Activated CD4-positive, alpha-beta memory T cell treated with anti-CD3 and anti-CD28 coated beads, Interleukin-2, amount 10 ng/mL, durations not matched to agents 7 days and 5 days (primary cell): ENCODE measurements at regions not wholly inside any gene's neighbourhood (a gene's known extent, or its start where the extent isn't known, plus 50 kb on each side); places are given as distances from the start of the nearest gene placed in this dataset.

ENCODE experiments used
- CTCF ChIA-PET: fragments of 350-600 bp; sonication (Branson Sonifier 250); formaldehyde crosslinking; loops from one replicate; lab custom pipeline; 2021; ENCODE audit warnings: antibody characterized with exemption, inconsistent platforms; lab: Charles Lee
- POLR2A ChIA-PET: fragments of 350-600 bp; sonication (Branson Sonifier 250); formaldehyde crosslinking; loops from one replicate; lab custom pipeline; 2021; ENCODE audit warnings: antibody characterized with exemption; lab: Charles Lee
- DNase-seq: peaks from one replicate; pipeline ENCODE4 v3.0.0-alpha.2; 2020
- H3K27ac Mint-ChIP-seq: one replicate; pipeline ENCODE4 v1.8.0; 2021; ENCODE audit warnings: mild to moderate bottlenecking, mixed read lengths
- H3K27me3 Mint-ChIP-seq: one replicate; pipeline ENCODE4 v1.8.0; 2021; ENCODE audit warnings: mixed read lengths
- H3K36me3 Mint-ChIP-seq: one replicate; pipeline ENCODE4 v1.8.0; 2021; ENCODE audit warnings: low read depth, mixed read lengths
- H3K4me1 Mint-ChIP-seq: one replicate; pipeline ENCODE4 v1.8.0; 2021; ENCODE audit warnings: mixed read lengths
- H3K4me3 Mint-ChIP-seq: one replicate; pipeline ENCODE4 v1.8.0; 2021; ENCODE audit warnings: mild to moderate bottlenecking, mixed read lengths
- H3K9me3 Mint-ChIP-seq: one replicate; pipeline ENCODE4 v1.8.0; 2021; ENCODE audit warnings: mixed read lengths

GRCh38 chr12:111221062-111222026 lies 147.6 kb downstream of the PHETA1 start:
- Mint-ChIP-seq H3K36me3 (no peaks in the 10 kb centered on the region), H3K27me3 (no peaks in the 10 kb centered on the region), H3K4me1 (no peaks in the 10 kb centered on the region), H3K4me3 (no peak overlapping the region), H3K9me3 (no peaks in the 10 kb centered on the region), H3K27ac (no peak overlapping the region)
- no peak for DNase-seq
- ChIA-PET POLR2A (no interaction called here), CTCF (no interaction called here)

GRCh38 chr12:111220363-111220762 lies 148.5 kb downstream of the PHETA1 start:
- no peak for DNase-seq
- Mint-ChIP-seq H3K9me3 (no peaks in the 10 kb centered on the region), H3K27me3 (no peaks in the 10 kb centered on the region), H3K36me3 (no peaks in the 10 kb centered on the region), H3K27ac (no peak overlapping the region), H3K4me1 (no peaks in the 10 kb centered on the region), H3K4me3 (no peak overlapping the region)
- POLR2A ChIA-PET = no interaction called here
- CTCF ChIA-PET = no interaction called here

- no peak overlapping the region for H3K4me3 Mint-ChIP-seq
- no peaks in the 10 kb centered on the region for H3K36me3 Mint-ChIP-seq
- no peaks in the 10 kb centered on the region for H3K27me3 Mint-ChIP-seq
- H3K4me1 Mint-ChIP-seq = no peaks in the 10 kb centered on the region
- POLR2A ChIA-PET = no interaction called here
- no peak overlapping the region for H3K27ac Mint-ChIP-seq
- CTCF ChIA-PET = interaction anchor here (0.7 kb wide), 1 partner anchor 194 kb away, joined by 3 read pairs; no protein-coding TSS in a partner anchor
- no peaks in the 10 kb centered on the region for H3K9me3 Mint-ChIP-seq
- no peak for DNase-seq
These were observed 149.5 kb downstream of the PHETA1 start for GRCh38 chr12:111219440-111219839.

GRCh38 chr12:111218499-111218898 lies 150.4 kb downstream of the PHETA1 start:
- ChIA-PET CTCF (no interaction called here), POLR2A (no interaction called here)
- H3K9me3 Mint-ChIP-seq = no peaks in the 10 kb centered on the region
- no peak for DNase-seq
- no peaks in the 10 kb centered on the region for H3K36me3 Mint-ChIP-seq
- H3K4me3 Mint-ChIP-seq = no peak overlapping the region
- H3K4me1 Mint-ChIP-seq = no peaks in the 10 kb centered on the region
- H3K27ac Mint-ChIP-seq = no peak overlapping the region
- H3K27me3 Mint-ChIP-seq = no peaks in the 10 kb centered on the region

GRCh38 chr12:111216387-111217159 lies 152.3 kb downstream of the PHETA1 start:
- no peak overlapping the region for H3K4me3 Mint-ChIP-seq
- H3K9me3 Mint-ChIP-seq = no peaks in the 10 kb centered on the region
- CTCF ChIA-PET = no interaction called here
- POLR2A ChIA-PET = no interaction called here
- no peak for DNase-seq
- H3K27ac Mint-ChIP-seq = no peak overlapping the region
- H3K4me1 Mint-ChIP-seq = no peaks in the 10 kb centered on the region
- H3K36me3 Mint-ChIP-seq = no peaks in the 10 kb centered on the region
- peaks cover 2% of the 10 kb centered on the region for H3K27me3 Mint-ChIP-seq

- Mint-ChIP-seq H3K36me3 (no peaks in the 10 kb centered on the region), H3K4me3 (no peak overlapping the region), H3K27ac (no peak overlapping the region), H3K9me3 (no peaks in the 10 kb centered on the region), H3K27me3 (peaks cover 2% of the 10 kb centered on the region), H3K4me1 (no peaks in the 10 kb centered on the region)
- CTCF ChIA-PET = no interaction called here
- POLR2A ChIA-PET = no interaction called here
- no peak for DNase-seq
These were observed 153.0 kb downstream of the PHETA1 start for GRCh38 chr12:111215881-111216280.

GRCh38 chr12:111214401-111214800 lies 154.5 kb downstream of the PHETA1 start:
- H3K4me1 Mint-ChIP-seq = no peaks in the 10 kb centered on the region
- H3K4me3 Mint-ChIP-seq = no peak overlapping the region
- CTCF ChIA-PET = interaction anchor here (0.7 kb wide), 2 partner anchors 87 to 219 kb away, joined by 3 read pairs; no protein-coding TSS in a partner anchor
- no peaks in the 10 kb centered on the region for H3K9me3 Mint-ChIP-seq
- H3K27ac Mint-ChIP-seq = no peak overlapping the region
- peaks cover 2% of the 10 kb centered on the region for H3K27me3 Mint-ChIP-seq
- DNase-seq = no peak
- POLR2A ChIA-PET = no interaction called here
- no peaks in the 10 kb centered on the region for H3K36me3 Mint-ChIP-seq

- Mint-ChIP-seq H3K4me3 (no peak overlapping the region), H3K27ac (no peak overlapping the region), H3K27me3 (peaks cover 2% of the 10 kb centered on the region), H3K36me3 (no peaks in the 10 kb centered on the region), H3K9me3 (no peaks in the 10 kb centered on the region), H3K4me1 (no peaks in the 10 kb centered on the region)
- no peak for DNase-seq
- ChIA-PET POLR2A (no interaction called here), CTCF (interaction anchor here (0.6 to 1.1 kb wide), 4 partner anchors 86 to 264 kb away, joined by 3 read pairs; no protein-coding TSS in a partner anchor)
These were observed 155.3 kb downstream of the PHETA1 start for GRCh38 chr12:111213561-111213960.

- DNase-seq = no peak
- Mint-ChIP-seq H3K36me3 (no peaks in the 10 kb centered on the region), H3K9me3 (no peaks in the 10 kb centered on the region), H3K4me1 (no peaks in the 10 kb centered on the region), H3K27ac (no peak overlapping the region), H3K4me3 (no peak overlapping the region), H3K27me3 (peaks cover 2% of the 10 kb centered on the region)
- ChIA-PET CTCF (interaction anchor here (1.1 kb wide), 1 partner anchor 103 kb away, joined by 3 read pairs; no protein-coding TSS in a partner anchor), POLR2A (no interaction called here)
These were observed 156.0 kb downstream of the PHETA1 start for GRCh38 chr12:111212814-111213456.

- no peaks in the 10 kb centered on the region for H3K9me3 Mint-ChIP-seq
These were observed 156.8 kb downstream of the PHETA1 start for GRCh38 chr12:111211910-111212757.

GRCh38 chr12:111209811-111210210 lies 159.1 kb downstream of the PHETA1 start:
- ChIA-PET POLR2A (no interaction called here), CTCF (no interaction called here)
- Mint-ChIP-seq H3K4me3 (no peak overlapping the region), H3K27ac (no peak overlapping the region), H3K9me3 (no peaks in the 10 kb centered on the region), H3K4me1 (no peaks in the 10 kb centered on the region), H3K36me3 (no peaks in the 10 kb centered on the region), H3K27me3 (peaks cover 7% of the 10 kb centered on the region)
- no peak for DNase-seq

More at GRCh38 chr12:111211910-111212757, 156.8 kb downstream of the PHETA1 start:
- H3K4me3 Mint-ChIP-seq = no peak overlapping the region
- POLR2A ChIA-PET = no interaction called here
- no peaks in the 10 kb centered on the region for H3K4me1 Mint-ChIP-seq
- H3K36me3 Mint-ChIP-seq = no peaks in the 10 kb centered on the region
- no peak overlapping the region for H3K27ac Mint-ChIP-seq
- no peak for DNase-seq
- CTCF ChIA-PET = no interaction called here
- peaks cover 2% of the 10 kb centered on the region for H3K27me3 Mint-ChIP-seq

- Mint-ChIP-seq H3K9me3 (no peaks in the 10 kb centered on the region), H3K27me3 (peaks cover 5% of the 10 kb centered on the region), H3K4me1 (peaks cover 1% of the 10 kb centered on the region), H3K4me3 (no peak overlapping the region), H3K36me3 (no peaks in the 10 kb centered on the region), H3K27ac (no peak overlapping the region)
- CTCF ChIA-PET = no interaction called here
- POLR2A ChIA-PET = no interaction called here
- no peak for DNase-seq
These were observed 161.1 kb downstream of the PHETA1 start for GRCh38 chr12:111207761-111208160.
